ENCODE measurements at regions not wholly inside any gene's neighbourhood (a gene's known extent, or its start where the extent isn't known, plus 50 kb on each side); places are given as distances from the start of the nearest gene placed in this dataset.

GRCh38 chr6:133623065-133623464 is 265.8 kb upstream of the TCF21 start:
- TF ChIP-seq CTCF (IDR thresholded peaks at IDR 0.05) (no peak), POLR2A (IDR thresholded peaks at IDR 0.05) (no peak)
